NCI-H1694 treated with DMSO at 0.1 percent for 48 hours (cell line): ENCODE measurements at regions not wholly inside any gene's neighbourhood (a gene's known extent, or its start where the extent isn't known, plus 50 kb on each side); places are given as distances from the start of the nearest gene placed in this dataset.

Source experiments
- DNase-seq: peaks from one replicate; lab custom pipeline; 2025; lab: John Stamatoyannopoulos, UW

GRCh38 chr2:12083081-12083581, 336.7 kb downstream of the LPIN1 start:
- DNase-seq = no peak

GRCh38 chr2:12083713-12084419, 337.4 kb downstream of the LPIN1 start:
- DNase-seq = no peak

GRCh38 chr2:12087175-12087574, 340.7 kb downstream of the LPIN1 start:
- no peak for DNase-seq

GRCh38 chr2:12087671-12088380, 341.4 kb downstream of the LPIN1 start:
- DNase-seq = no peak

GRCh38 chr2:12089001-12089400, 342.6 kb downstream of the LPIN1 start:
- DNase-seq = no peak

GRCh38 chr2:12089496-12089895, 343.1 kb downstream of the LPIN1 start:
- DNase-seq = no peak

- no peak for DNase-seq
Measured at GRCh38 chr2:12090072-12090471, 343.6 kb downstream of the LPIN1 start.

- no peak for DNase-seq
Measured at GRCh38 chr2:12090590-12090989, 344.2 kb downstream of the LPIN1 start.

GRCh38 chr2:12091201-12091806, 344.9 kb downstream of the LPIN1 start:
- no peak for DNase-seq

GRCh38 chr2:12094134-12094533, 347.7 kb downstream of the LPIN1 start:
- DNase-seq = no peak

- DNase-seq = no peak
Measured at GRCh38 chr2:12096051-12096787, 349.8 kb downstream of the LPIN1 start.

- DNase-seq = no peak
Measured at GRCh38 chr2:12096788-12097449, 350.5 kb downstream of the LPIN1 start.

GRCh38 chr2:12097859-12098258, 351.4 kb downstream of the LPIN1 start:
- no peak for DNase-seq

GRCh38 chr2:12099374-12099773, 352.9 kb downstream of the LPIN1 start:
- no peak for DNase-seq

- no peak for DNase-seq
Measured at GRCh38 chr2:12102679-12103078, 356.2 kb downstream of the LPIN1 start.

- no peak for DNase-seq
Measured at GRCh38 chr2:12105180-12105579, 358.7 kb downstream of the LPIN1 start.

GRCh38 chr2:12106440-12107080, 360.1 kb downstream of the LPIN1 start:
- DNase-seq = no peak

- DNase-seq = no peak
Measured at GRCh38 chr2:12107321-12107720, 360.9 kb downstream of the LPIN1 start.

- no peak for DNase-seq
Measured at GRCh38 chr2:12107939-12108338, 361.5 kb downstream of the LPIN1 start.

GRCh38 chr2:12109363-12110017, 363.1 kb downstream of the LPIN1 start:
- no peak for DNase-seq

- DNase-seq = no peak
Measured at GRCh38 chr2:12110074-12110473, 363.6 kb downstream of the LPIN1 start.
